ENCODE measurements at regions not wholly inside any gene's neighbourhood (a gene's known extent, or its start where the extent isn't known, plus 50 kb on each side); places are given as distances from the start of the nearest gene placed in this dataset.

DNA sequence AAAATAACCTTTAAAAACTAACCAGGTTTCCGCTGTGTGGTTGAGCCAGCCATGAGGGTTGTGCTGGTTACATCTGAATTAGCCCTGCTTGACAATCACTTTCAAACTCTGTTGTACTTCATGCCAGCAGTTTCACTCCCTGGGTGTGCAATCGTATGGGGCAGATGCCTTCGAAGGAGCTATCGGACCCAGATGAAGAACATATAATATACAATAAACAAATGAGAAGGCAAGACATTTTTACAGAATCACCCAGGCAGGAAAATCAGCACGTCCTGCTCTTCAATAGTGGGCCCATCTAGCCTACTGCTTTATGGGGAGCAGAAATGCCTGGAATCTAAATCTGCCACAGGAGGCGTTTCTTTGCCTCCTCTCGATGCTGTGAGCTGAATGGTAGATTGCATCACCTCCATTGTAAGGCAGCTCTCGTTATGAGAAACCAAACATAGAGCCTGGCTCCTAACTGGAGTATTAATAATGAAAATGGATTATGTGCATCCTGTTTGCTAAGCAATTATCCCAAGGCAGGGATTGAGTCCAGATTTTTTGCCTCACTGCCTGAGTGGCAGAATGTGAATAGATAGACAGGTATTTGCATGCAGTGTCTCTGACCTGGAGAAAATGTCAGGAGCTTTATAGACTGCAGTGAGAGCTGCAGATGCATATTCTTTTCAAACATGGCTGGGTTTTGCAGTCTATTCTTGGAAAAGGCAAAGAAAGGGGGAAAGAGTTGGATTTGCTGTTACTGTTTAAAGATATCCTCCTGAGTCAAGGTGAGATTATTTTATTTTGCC, 143.3 kb upstream of the SMARCA2 start:
- H3K9ac ChIP-seq, result no peak overlapping the region
- H3K4me2 ChIP-seq, result no peak overlapping the region
- TF ChIP-seq ELF1 (IDR thresholded peaks at IDR 0.05), result no peak
- TF ChIP-seq, protein P1, sequence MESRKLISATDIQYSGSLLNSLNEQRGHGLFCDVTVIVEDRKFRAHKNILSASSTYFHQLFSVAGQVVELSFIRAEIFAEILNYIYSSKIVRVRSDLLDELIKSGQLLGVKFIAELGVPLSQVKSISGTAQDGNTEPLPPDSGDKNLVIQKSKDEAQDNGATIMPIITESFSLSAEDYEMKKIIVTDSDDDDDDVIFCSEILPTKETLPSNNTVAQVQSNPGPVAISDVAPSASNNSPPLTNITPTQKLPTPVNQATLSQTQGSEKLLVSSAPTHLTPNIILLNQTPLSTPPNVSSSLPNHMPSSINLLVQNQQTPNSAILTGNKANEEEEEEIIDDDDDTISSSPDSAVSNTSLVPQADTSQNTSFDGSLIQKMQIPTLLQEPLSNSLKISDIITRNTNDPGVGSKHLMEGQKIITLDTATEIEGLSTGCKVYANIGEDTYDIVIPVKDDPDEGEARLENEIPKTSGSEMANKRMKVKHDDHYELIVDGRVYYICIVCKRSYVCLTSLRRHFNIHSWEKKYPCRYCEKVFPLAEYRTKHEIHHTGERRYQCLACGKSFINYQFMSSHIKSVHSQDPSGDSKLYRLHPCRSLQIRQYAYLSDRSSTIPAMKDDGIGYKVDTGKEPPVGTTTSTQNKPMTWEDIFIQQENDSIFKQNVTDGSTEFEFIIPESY (IDR thresholded peaks at IDR 0.05; ENCODE audit: borderline replicate concordance, low read depth), result no peak
- no peak for TF ChIP-seq SMC3 (IDR thresholded peaks at IDR 0.05; ENCODE audit: low read depth, low read length)
- TF ChIP-seq, protein P2, sequence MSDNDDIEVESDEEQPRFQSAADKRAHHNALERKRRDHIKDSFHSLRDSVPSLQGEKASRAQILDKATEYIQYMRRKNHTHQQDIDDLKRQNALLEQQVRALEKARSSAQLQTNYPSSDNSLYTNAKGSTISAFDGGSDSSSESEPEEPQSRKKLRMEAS (IDR thresholded peaks at IDR 0.05; ENCODE audit: low read depth), result no peak
- no peaks in the 10 kb centered on the region for H3K79me2 ChIP-seq (ENCODE audit: insufficient read depth)
- H3K9me2 ChIP-seq, result no peaks in the 10 kb centered on the region
- no peak overlapping the region for H2AFZ ChIP-seq (ENCODE audit: low read depth)
- no peak overlapping the region for H3K27ac ChIP-seq (ENCODE audit: low read depth in 2 of 2, low read length in 1 of 2)
- H3K4me1 ChIP-seq (ENCODE audit: control insufficient read depth in 1 of 2, insufficient read depth in 2 of 2, low read depth in 1 of 2, low read length in 1 of 2), result no peaks in the 10 kb centered on the region
- H3F3A ChIP-seq (replicated peaks; ENCODE audit: insufficient read depth), result no peaks in the 10 kb centered on the region
- CTCF ChIA-PET, result interaction anchor here (1.2 kb wide), 1 partner anchor 41 kb away, joined by 3 read pairs; no protein-coding TSS in a partner anchor
- H3K9me3 ChIP-seq, result no peaks in the 10 kb centered on the region
- no peak overlapping the region for H3K4me3 ChIP-seq (ENCODE audit: low read depth in 2 of 2, low read length in 1 of 2)
- 18% methylated on average over 8 of the region's 8 CpGs for whole genome bisulfite sequencing (ENCODE audit: low lambda C conversion rate)
- no peaks in the 10 kb centered on the region for H3K36me3 ChIP-seq (replicated peaks in 1 of 2; ENCODE audit: control insufficient read depth in 1 of 2, insufficient read depth in 2 of 2, low read length in 1 of 2)
- no peaks in the 10 kb centered on the region for H4K20me1 ChIP-seq (ENCODE audit: insufficient read depth)
- H3K27me3 ChIP-seq (ENCODE audit: insufficient read depth), result no peaks in the 10 kb centered on the region
- no peak for DNase-seq
- POLR2A ChIA-PET, result no interaction called here

DNA sequence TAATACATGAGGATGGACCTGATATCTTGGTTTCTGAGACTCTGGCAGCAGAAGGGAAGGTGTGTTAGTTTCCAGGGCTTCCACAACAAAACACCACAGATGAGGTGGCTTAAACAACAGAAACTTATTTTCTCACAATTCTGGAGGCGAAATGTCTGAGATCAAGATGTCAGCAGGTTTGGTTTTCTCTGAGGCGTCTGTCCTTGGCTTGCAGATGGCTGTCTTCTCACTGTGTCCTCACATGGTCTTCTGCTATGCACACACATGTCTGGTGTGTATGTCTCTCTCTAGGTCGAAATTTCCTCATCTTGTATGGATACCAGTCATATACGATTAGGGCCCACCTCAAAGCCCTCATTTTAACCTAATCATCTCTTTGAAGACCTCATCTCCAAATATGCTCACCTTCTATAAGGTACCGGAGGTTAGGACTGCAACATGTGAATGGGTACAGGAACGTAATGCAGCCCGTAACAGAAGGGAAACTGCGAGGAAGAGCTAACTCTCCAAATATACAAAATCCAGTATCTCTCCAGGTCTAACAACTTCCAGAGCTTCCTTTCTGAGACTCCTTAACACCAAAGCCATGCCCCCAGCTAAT, 139.8 kb upstream of the SMARCA2 start:
- Histone ChIP-seq H3K27ac (ENCODE audit: low read depth in 2 of 2, low read length in 1 of 2) (no peak overlapping the region), H3K9me2 (no peaks in the 10 kb centered on the region), H3K27me3 (ENCODE audit: insufficient read depth) (no peaks in the 10 kb centered on the region), H3K36me3 (replicated peaks in 1 of 2; ENCODE audit: control insufficient read depth in 1 of 2, insufficient read depth in 2 of 2, low read length in 1 of 2) (no peaks in the 10 kb centered on the region), H3K4me3 (ENCODE audit: low read depth in 2 of 2, low read length in 1 of 2) (no peak overlapping the region), H3K79me2 (ENCODE audit: insufficient read depth) (no peaks in the 10 kb centered on the region), H3K4me1 (ENCODE audit: control insufficient read depth in 1 of 2, insufficient read depth in 2 of 2, low read depth in 1 of 2, low read length in 1 of 2) (no peaks in the 10 kb centered on the region), H3K9ac (no peak overlapping the region), H3F3A (replicated peaks; ENCODE audit: insufficient read depth) (no peaks in the 10 kb centered on the region), H4K20me1 (ENCODE audit: insufficient read depth) (no peaks in the 10 kb centered on the region), H2AFZ (ENCODE audit: low read depth) (no peak overlapping the region), H3K9me3 (no peaks in the 10 kb centered on the region), H3K4me2 (no peak overlapping the region)
- ChIA-PET POLR2A (no interaction called here), CTCF (no interaction called here)
- TF ChIP-seq SIN3A (IDR thresholded peaks at IDR 0.05; ENCODE audit: borderline replicate concordance, low read depth, low read length), result no peak
- TF ChIP-seq SMC3 (IDR thresholded peaks at IDR 0.05; ENCODE audit: low read depth, low read length), result no peak
- TF ChIP-seq, protein P3, sequence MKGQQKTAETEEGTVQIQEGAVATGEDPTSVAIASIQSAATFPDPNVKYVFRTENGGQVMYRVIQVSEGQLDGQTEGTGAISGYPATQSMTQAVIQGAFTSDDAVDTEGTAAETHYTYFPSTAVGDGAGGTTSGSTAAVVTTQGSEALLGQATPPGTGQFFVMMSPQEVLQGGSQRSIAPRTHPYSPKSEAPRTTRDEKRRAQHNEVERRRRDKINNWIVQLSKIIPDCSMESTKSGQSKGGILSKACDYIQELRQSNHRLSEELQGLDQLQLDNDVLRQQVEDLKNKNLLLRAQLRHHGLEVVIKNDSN (IDR thresholded peaks at IDR 0.05; ENCODE audit: borderline replicate concordance, low read depth), result no peak
- TF ChIP-seq, protein P2 (IDR thresholded peaks at IDR 0.05; ENCODE audit: low read depth), result no peak
- no peak for TF ChIP-seq TCF12 (IDR thresholded peaks at IDR 0.05)
- no peak for TF ChIP-seq YY1 (IDR thresholded peaks at IDR 0.05; ENCODE audit: low read depth)
- TF ChIP-seq, protein P4, sequence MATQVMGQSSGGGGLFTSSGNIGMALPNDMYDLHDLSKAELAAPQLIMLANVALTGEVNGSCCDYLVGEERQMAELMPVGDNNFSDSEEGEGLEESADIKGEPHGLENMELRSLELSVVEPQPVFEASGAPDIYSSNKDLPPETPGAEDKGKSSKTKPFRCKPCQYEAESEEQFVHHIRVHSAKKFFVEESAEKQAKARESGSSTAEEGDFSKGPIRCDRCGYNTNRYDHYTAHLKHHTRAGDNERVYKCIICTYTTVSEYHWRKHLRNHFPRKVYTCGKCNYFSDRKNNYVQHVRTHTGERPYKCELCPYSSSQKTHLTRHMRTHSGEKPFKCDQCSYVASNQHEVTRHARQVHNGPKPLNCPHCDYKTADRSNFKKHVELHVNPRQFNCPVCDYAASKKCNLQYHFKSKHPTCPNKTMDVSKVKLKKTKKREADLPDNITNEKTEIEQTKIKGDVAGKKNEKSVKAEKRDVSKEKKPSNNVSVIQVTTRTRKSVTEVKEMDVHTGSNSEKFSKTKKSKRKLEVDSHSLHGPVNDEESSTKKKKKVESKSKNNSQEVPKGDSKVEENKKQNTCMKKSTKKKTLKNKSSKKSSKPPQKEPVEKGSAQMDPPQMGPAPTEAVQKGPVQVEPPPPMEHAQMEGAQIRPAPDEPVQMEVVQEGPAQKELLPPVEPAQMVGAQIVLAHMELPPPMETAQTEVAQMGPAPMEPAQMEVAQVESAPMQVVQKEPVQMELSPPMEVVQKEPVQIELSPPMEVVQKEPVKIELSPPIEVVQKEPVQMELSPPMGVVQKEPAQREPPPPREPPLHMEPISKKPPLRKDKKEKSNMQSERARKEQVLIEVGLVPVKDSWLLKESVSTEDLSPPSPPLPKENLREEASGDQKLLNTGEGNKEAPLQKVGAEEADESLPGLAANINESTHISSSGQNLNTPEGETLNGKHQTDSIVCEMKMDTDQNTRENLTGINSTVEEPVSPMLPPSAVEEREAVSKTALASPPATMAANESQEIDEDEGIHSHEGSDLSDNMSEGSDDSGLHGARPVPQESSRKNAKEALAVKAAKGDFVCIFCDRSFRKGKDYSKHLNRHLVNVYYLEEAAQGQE (IDR thresholded peaks at IDR 0.05; ENCODE audit: low read depth, low read length), result no peak
- no peak for TF ChIP-seq RAD21 (IDR thresholded peaks at IDR 0.05; ENCODE audit: low read length)
- DNase-seq, result no peak
- WGBS (ENCODE audit: low lambda C conversion rate), result 38% methylated on average over 8 of the region's 8 CpGs
